Body of pancreas (tissue), 4 donors: ENCODE measurements at regions not wholly inside any gene's neighbourhood (a gene's known extent, or its start where the extent isn't known, plus 50 kb on each side); places are given as distances from the start of the nearest gene placed in this dataset.

Source experiments
- ATAC-seq: fragments of 150-250 bp; one replicate; pipeline ENCODE4 v1.9.1; 2016
- DNase-seq, 4 donors: peaks; one replicate each; pipeline ENCODE4 v3.0.0-alpha.2; 2019
- H3K27ac ChIP-seq, 4 donors: fragments of 200-600 bp; sonication (generic); 1 replicate in 3 of 4; 2 replicates in 1 of 4; pipeline versions ENCODE4 v1.5.1 to v1.6.1; 2016 to 2019; ENCODE audit warnings: mild to moderate bottlenecking in 1 of 4, mixed read lengths in 1 of 4, moderate library complexity in 1 of 4
- H3K27me3 ChIP-seq, 2 donors: fragments of 200-600 bp; sonication (generic); one replicate each; pipeline ENCODE4 v1.6.0; 2016; ENCODE audit warnings: mild to moderate bottlenecking in 1 of 2
- H3K36me3 ChIP-seq, 2 donors: fragments of 200-600 bp; sonication (generic); replicated peaks in 1 of 2; 2 replicates each; pipeline ENCODE4 v1.5.1; 2016; ENCODE audit warnings: low read depth in 2 of 2; ENCODE audit not compliant: insufficient read depth in 1 of 2
- H3K4me1 ChIP-seq: fragments of 200-600 bp; sonication (generic); one replicate; pipeline ENCODE4 v1.6.0; 2016
- H3K4me3 ChIP-seq, 2 donors: fragments of 200-600 bp; sonication (generic); 1 replicate in 1 of 2; 2 replicates in 1 of 2; pipeline ENCODE4 v1.5.1; 2016 to 2019
- H3K9me3 ChIP-seq, 3 donors: fragments of 200-600 bp; sonication (generic); 1 replicate in 2 of 3; 2 replicates in 1 of 3; pipeline ENCODE4 v1.5.1; 2016
- CTCF ChIP-seq, 7 experiments: fragments of 450-650 bp in 4 of 7; fragments of 200-600 bp in 3 of 7; sonication (generic) in 3 of 7; IDR thresholded peaks; one replicate each; pipeline ENCODE4 v1.5.1; 2016 to 2019; ENCODE audit warnings: antibody characterized with exemption in 7 of 7
- POLR2A ChIP-seq, 3 donors: fragments of 450-650 bp; IDR thresholded peaks; one replicate each; pipeline ENCODE4 v1.6.1; 2016; ENCODE audit warnings: antibody characterized with exemption in 3 of 3, mild to moderate bottlenecking in 2 of 3
- WGBS, 2 donors: methylation state at CpG; one replicate each; pipeline ENCODE4 v1.1.5; 2017; 5-methylcytosine and 5-hydroxymethylcytosine counted together
- intact Hi-C: fragments of 100-400 bp; cut with DNase I; formaldehyde crosslinking; loops from one replicate; pipeline ENCODE4 v1.15.1; 2023

DNA sequence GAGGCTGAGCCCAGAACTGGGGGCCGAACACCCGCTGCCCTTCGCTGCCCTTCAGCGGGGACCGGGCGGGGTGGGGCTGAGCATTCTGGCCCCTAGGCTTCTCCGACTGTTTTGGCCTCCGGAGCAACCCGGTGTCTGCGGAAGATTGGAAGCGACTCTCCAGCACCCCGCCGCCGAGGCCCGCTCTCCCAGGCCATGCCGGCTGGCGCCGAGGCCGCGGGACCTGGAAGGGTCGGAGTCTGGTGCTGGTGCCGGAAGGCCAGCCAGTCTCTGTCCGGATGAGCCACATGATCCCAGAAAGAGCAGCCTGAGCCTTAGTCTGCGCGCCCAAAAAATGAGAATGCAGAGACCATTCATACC lies 272.0 kb downstream of the FOXD2 start:
- intact Hi-C loops = loop anchor here (5.0 to 10.0 kb wide), 2 partner anchors 175 to 278 kb away; no protein-coding TSS in a partner anchor
- peak overlapping the region in 1 of 2 donors; percentile 8 for H3K4me3 ChIP-seq
- ATAC-seq = peak; percentile 25
- H3K27me3 ChIP-seq = peaks cover 0 to 30% of the 10 kb centered on the region in 2 donors
- H3K9me3 ChIP-seq = no peaks in the 10 kb centered on the region
- no peak overlapping the region for H3K27ac ChIP-seq
- H3K36me3 ChIP-seq = no peaks in the 10 kb centered on the region
- H3K4me1 ChIP-seq = peaks cover 22% of the 10 kb centered on the region
- DNase-seq = peak in 2 of 4 donors; percentile 15 to 19
- 2 to 7% methylated on average over 2 to 25 of the region's 25 CpGs for WGBS, 2 donors
- TF ChIP-seq POLR2A (IDR thresholded peaks at IDR 0.05) (no peak), CTCF (IDR thresholded peaks at IDR 0.05) (no peak)

- no peaks in the 10 kb centered on the region for H3K9me3 ChIP-seq
- peak; percentile 69 to 84 (median 78) for DNase-seq
- 2 to 4% methylated on average over 12 to 46 of the region's 46 CpGs for WGBS, 2 donors
- no peaks in the 10 kb centered on the region for H3K36me3 ChIP-seq
- intact Hi-C loops = loop anchor here (5.0 to 10.0 kb wide), 2 partner anchors 176 to 278 kb away; no protein-coding TSS in a partner anchor
- H3K4me3 ChIP-seq = no peak overlapping the region
- TF ChIP-seq CTCF (IDR thresholded peaks at IDR 0.05) (peak; percentile 89 to 98 (median 94)), POLR2A (IDR thresholded peaks at IDR 0.05) (no peak)
- no peak overlapping the region for H3K27ac ChIP-seq
- ATAC-seq = peak; percentile 80
- H3K27me3 ChIP-seq = peaks cover 0 to 30% of the 10 kb centered on the region in 2 donors
- peaks cover 22% of the 10 kb centered on the region for H3K4me1 ChIP-seq
These were observed 272.7 kb downstream of the FOXD2 start for GRCh38 chr1:47710329-47711071.
